GM10266 (cell line): ENCODE measurements at regions not wholly inside any gene's neighbourhood (a gene's known extent, or its start where the extent isn't known, plus 50 kb on each side); places are given as distances from the start of the nearest gene placed in this dataset.

Source experiments
- DNase-seq: peaks from one replicate; pipeline ENCODE4 v3.0.0; 2012; ENCODE audit errors: extremely low spot score
- TF ChIP-seq, protein P1 (sequence below): IDR thresholded peaks from 2 replicates; pipeline ENCODE4 v1.5.1; 2012; ENCODE audit warnings: mild to moderate bottlenecking, low read depth; ENCODE audit not compliant: control insufficient read depth, insufficient read depth; ENCODE audit errors: missing control alignments

DNA sequence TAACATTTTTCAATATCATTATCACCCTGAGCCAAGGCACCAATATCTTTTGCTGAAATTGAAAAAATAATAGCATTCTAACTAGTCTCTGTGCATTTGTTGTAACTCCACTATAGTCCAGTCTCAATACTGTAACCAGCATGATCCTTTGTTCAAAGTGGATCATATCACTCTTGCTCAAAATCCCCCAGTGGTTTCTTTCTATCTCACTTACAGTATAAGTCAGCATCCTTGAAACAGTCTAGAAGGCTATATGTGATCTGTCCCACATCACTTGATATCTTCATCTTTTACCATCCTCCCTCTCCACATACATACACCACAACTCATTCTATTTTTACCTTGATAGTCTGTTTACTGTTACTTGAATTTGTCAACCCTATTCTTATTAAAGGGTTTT, 435.7 kb downstream of the CCER1 start:
- TF ChIP-seq, protein P1, sequence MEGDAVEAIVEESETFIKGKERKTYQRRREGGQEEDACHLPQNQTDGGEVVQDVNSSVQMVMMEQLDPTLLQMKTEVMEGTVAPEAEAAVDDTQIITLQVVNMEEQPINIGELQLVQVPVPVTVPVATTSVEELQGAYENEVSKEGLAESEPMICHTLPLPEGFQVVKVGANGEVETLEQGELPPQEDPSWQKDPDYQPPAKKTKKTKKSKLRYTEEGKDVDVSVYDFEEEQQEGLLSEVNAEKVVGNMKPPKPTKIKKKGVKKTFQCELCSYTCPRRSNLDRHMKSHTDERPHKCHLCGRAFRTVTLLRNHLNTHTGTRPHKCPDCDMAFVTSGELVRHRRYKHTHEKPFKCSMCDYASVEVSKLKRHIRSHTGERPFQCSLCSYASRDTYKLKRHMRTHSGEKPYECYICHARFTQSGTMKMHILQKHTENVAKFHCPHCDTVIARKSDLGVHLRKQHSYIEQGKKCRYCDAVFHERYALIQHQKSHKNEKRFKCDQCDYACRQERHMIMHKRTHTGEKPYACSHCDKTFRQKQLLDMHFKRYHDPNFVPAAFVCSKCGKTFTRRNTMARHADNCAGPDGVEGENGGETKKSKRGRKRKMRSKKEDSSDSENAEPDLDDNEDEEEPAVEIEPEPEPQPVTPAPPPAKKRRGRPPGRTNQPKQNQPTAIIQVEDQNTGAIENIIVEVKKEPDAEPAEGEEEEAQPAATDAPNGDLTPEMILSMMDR = no peak

DNA sequence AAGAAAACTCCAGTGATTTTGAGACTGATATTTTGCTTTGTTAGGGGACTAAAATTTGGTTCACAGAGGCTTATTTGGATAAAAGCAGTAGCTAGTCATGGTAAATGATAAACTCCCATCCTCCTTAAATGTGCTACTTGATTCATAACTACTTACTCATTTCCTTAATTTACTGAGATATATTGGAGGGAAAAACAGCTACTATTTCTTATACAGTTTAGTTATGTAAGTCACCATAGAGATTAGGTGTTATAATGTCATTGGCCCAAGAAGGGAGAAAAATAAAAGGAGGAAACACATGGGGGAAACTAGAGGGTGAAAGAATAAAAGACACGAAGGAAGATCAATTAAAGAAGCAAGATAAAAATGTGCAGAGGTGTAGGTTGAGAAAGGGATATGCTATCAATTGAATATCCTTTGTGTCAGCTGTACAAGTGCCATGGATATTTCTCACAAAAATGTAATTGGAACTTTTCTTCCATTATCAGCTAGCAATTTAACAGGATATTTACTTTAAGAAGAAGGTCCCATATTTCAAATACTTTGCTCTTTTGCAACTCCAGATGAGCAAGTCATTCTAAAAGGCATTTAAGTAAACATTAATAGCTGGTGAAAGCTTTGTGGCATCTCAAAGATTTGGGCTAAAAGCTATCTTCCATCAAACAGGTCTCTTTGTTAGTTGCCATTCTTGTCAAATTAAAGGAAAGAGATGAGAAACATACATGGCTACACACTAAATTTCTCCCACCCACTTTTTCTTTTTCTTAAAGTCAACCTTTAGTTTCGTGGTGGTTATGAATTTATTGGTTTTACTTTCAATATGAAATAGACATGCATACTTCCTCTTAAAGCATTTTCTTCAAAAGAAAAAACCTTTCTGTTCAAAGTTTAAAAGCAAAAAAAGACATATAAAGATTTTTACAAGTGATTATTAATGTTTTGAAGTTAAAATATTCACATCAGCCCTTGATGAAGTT, 439.5 kb downstream of the CCER1 start:
- DNase-seq = peak; percentile 15
- TF ChIP-seq, protein P1 = no peak

More for the DNA sequence above, 435.7 kb downstream of the CCER1 start:
- no peak for DNase-seq

DNA sequence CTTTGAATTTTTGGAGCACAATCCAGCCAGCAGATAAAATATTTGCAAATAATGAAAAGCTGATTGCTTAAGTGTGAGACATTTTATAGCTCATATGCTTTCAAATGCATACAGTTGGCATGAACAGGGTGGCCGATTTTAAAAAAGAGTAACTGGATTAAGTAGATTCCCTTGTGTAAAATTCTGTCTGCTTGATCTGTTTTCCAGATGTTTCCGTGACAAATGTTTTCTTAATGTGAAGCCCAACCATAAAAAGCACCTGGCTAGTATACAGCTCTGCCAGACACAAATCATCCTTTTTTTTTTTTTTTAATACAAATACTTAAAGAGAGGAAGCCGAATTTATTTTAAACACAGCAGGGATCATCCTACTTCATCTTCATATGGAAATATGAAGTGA, 440.7 kb downstream of the CCER1 start:
- TF ChIP-seq, protein P1 = no peak
- no peak for DNase-seq

DNA sequence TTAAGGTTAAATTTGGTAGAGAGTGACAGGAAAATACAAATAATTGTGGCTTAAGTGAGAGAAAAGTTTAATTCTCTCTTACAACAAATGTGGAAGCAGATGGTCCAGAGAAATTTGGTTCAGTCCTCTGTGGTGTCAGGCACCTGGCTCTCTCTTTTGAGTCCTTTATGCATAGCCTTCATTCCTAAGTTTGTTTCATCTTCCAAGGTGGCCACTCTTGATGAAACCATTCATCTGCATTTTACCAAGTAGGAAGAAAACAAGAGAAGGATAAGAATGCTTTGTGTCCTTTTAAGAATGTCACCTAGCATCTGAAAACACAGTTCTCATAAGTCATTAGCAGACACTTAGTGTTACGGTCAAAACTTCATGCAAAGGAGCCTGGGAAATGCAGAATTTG, 442.5 kb downstream of the CCER1 start:
- no peak for DNase-seq
- TF ChIP-seq, protein P1 = no peak

DNA sequence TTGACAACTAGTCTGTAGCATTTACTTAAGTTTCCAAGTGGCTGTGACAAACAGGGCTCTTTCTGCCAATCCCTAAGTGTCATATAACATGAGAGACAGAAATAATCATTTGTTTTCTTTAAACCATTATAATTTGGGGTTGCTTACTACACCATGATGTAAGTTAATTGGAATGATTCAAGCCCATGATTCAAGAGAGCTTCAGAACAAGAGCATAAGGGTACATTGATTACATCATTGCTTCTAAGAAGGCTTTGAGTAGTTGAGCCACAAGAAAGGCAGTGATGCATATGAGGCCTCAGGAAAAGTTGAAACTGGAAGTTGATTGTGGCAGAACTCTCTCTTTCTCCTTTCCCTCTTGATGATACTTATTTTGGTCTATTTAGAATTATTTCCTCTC, 444.0 kb downstream of the CCER1 start:
- TF ChIP-seq, protein P1 = no peak
- no peak for DNase-seq

GRCh38 chr12:90504806-90505205, 450.2 kb downstream of the CCER1 start:
- DNase-seq = no peak
- TF ChIP-seq, protein P1 = no peak

DNA sequence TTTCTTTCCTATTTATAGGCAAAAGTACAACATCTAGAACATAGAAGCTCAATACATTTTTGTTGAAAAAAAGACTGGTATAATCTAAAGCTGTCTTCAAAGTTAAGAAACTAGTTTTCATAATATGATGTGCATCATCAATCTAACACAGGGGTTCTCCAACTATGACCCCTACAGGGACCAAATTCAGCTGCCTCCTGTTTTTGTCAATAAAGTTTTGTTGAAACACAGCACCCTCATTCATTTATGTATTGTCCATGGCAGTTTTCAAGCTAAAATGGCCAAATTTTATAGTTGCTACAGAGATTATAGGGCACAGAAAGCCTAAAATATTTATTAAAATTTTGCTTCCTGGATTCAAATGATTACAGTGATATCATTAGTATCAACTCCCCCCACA, 452.9 kb downstream of the CCER1 start:
- DNase-seq = no peak

More for the DNA sequence above, 452.9 kb downstream of the CCER1 start:
- TF ChIP-seq, protein P1 = no peak
